Esophagus muscularis mucosa (tissue), 4 donors: ENCODE measurements at regions not wholly inside any gene's neighbourhood (a gene's known extent, or its start where the extent isn't known, plus 50 kb on each side); places are given as distances from the start of the nearest gene placed in this dataset.

ENCODE experiments used
- DNase-seq: peaks from one replicate; pipeline ENCODE4 v3.0.0-alpha.2; 2017; ENCODE audit errors: extremely low spot score
- H3K27ac ChIP-seq, 4 donors: fragments of 200-600 bp; sonication (generic); replicated peaks in 1 of 4; 1 replicate in 3 of 4; 2 replicates in 1 of 4; pipeline ENCODE4 v1.5.1; 2016 to 2019; ENCODE audit warnings: mild to moderate bottlenecking in 1 of 4
- H3K27me3 ChIP-seq, 4 donors: fragments of 200-600 bp; sonication (generic); one replicate each; pipeline versions ENCODE4 v1.5.1 to v1.6.0; 2016 to 2019
- H3K36me3 ChIP-seq, 4 donors: fragments of 200-600 bp; sonication (generic); one replicate each; pipeline ENCODE4 v1.5.1; 2016 to 2019
- H3K4me1 ChIP-seq, 4 donors: fragments of 200-600 bp; sonication (generic); one replicate each; pipeline ENCODE4 v1.5.1; 2016 to 2019
- H3K4me3 ChIP-seq, 4 donors: fragments of 200-600 bp; sonication (generic); 1 replicate in 2 of 4; 2 replicates in 2 of 4; pipeline ENCODE4 v1.5.1; 2016 to 2019; ENCODE audit warnings: mild to moderate bottlenecking in 4 of 4, moderate library complexity in 1 of 4
- H3K9me3 ChIP-seq, 4 donors: fragments of 200-600 bp; sonication (generic); 1 replicate in 3 of 4; 2 replicates in 1 of 4; pipeline ENCODE4 v1.5.1; 2016 to 2019
- EP300 ChIP-seq: sonication (generic); formaldehyde crosslinking; IDR thresholded peaks from one replicate; pipeline ENCODE4 v1.6.1; 2017; ENCODE audit warnings: antibody characterized with exemption
- POLR2A ChIP-seq: fragments of 450-650 bp; IDR thresholded peaks from one replicate; pipeline ENCODE4 v1.6.1; 2017; ENCODE audit warnings: antibody characterized with exemption, moderate library complexity, mild to moderate bottlenecking, low read depth
- POLR2AphosphoS5 ChIP-seq, 2 donors: sonication (generic); formaldehyde crosslinking; IDR thresholded peaks; one replicate each; pipeline ENCODE4 v1.6.1; 2017; ENCODE audit warnings: antibody characterized with exemption in 2 of 2
- WGBS: methylation state at CpG from one replicate; pipeline ENCODE4 v1.1.5; 2018; 5-methylcytosine and 5-hydroxymethylcytosine counted together
- intact Hi-C: fragments of 100-400 bp; cut with DNase I; formaldehyde crosslinking; loops from one replicate; pipeline ENCODE4 v1.15.1; 2023
- TF ChIP-seq, protein P1 (sequence below), 3 experiments: fragments of 200-600 bp in 2 of 3; fragments of 450-650 bp in 1 of 3; sonication (generic) in 2 of 3; IDR thresholded peaks; one replicate each; pipeline ENCODE4 v1.5.1; 2017 to 2019; ENCODE audit warnings: antibody characterized with exemption in 3 of 3, mild to moderate bottlenecking in 2 of 3, moderate library complexity in 1 of 3

DNA sequence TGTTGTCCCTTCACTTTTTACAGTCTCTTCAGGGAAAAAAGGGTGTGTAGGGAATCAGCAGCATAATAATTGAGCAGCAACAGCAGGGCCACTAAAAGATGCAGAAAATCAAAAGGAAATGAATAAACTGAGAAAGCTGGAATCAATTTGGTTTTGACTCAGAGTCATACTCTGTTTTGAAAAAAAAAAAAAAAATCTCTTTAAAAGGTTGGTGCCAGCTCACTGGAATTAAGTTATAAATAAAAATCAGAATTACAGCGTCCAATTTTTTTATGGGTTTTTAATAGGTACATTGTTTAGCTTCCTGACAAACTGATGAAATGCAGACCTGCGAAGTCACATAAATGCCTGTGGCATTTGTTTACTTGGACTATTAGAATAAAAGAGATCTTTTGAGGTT, 231.9 kb downstream of the COG6 start:
- peaks cover 0 to 14% (median 10%) of the 10 kb centered on the region in 4 donors for H3K9me3 ChIP-seq
- no peaks in the 10 kb centered on the region for H3K27me3 ChIP-seq
- DNase-seq = no peak
- H3K27ac ChIP-seq = peak overlapping the region; percentile 24 to 50 (median 42)
- 35% methylated on average over 2 of the region's 2 CpGs for WGBS
- intact Hi-C loops = no loop called here
- peaks cover 17 to 49% (median 41%) of the 10 kb centered on the region in 4 donors for H3K4me1 ChIP-seq
- H3K36me3 ChIP-seq = no peaks in the 10 kb centered on the region
- TF ChIP-seq, protein P1, sequence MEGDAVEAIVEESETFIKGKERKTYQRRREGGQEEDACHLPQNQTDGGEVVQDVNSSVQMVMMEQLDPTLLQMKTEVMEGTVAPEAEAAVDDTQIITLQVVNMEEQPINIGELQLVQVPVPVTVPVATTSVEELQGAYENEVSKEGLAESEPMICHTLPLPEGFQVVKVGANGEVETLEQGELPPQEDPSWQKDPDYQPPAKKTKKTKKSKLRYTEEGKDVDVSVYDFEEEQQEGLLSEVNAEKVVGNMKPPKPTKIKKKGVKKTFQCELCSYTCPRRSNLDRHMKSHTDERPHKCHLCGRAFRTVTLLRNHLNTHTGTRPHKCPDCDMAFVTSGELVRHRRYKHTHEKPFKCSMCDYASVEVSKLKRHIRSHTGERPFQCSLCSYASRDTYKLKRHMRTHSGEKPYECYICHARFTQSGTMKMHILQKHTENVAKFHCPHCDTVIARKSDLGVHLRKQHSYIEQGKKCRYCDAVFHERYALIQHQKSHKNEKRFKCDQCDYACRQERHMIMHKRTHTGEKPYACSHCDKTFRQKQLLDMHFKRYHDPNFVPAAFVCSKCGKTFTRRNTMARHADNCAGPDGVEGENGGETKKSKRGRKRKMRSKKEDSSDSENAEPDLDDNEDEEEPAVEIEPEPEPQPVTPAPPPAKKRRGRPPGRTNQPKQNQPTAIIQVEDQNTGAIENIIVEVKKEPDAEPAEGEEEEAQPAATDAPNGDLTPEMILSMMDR (IDR thresholded peaks at IDR 0.05) = no peak
- peak in 1 of 2 donors; percentile 81 for TF ChIP-seq POLR2AphosphoS5 (IDR thresholded peaks at IDR 0.05)
- H3K4me3 ChIP-seq = no peak overlapping the region

DNA sequence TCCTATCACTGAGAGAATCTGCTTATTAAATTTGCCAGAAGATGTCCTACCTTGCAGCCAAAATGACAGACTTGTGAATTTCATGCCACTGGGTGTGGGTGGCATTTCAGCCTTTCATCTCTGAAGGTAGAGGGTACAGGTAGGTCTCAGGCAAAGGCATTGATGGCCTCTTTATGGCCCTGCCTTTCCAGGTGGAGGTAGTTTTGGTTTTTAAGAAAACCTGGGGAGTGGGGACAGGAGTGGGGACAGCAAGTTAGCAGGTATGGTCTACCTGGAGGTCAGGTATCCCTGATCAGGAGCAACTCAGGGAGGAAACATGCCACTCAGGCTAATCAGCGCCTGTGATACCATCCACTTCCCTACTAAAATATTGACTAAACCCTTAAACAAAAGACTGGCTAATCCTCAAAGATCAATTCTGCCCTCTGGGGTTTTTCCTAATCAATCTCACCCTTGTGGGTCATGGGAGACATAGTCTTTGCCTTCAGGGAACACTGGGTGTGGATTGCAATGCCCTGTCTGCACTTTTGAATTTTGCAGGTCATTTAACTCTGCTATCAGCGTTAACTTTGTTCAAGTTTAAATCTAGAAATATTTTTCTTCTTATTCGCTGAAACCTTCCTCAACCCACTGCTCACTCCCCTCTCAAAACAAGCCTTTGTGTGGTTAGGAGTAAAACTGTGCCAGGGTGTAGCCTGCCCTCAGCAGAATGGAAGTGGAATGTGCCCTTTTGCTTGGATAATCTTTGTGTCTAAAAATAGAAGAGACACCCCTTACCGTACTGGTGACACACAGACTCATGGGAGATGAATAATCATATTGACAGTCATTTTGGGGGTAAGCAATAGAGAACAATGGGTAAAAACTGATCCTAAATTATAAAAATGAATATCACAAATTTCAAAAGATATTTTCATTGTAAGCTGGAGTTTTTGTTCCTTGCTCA, 233.7 kb downstream of the COG6 start:
- 67% methylated on average over 4 of the region's 4 CpGs for WGBS
- Histone ChIP-seq H3K27ac (peak overlapping the region; percentile 11 to 33 (median 22)), H3K36me3 (no peaks in the 10 kb centered on the region), H3K9me3 (peaks cover 0 to 5% (median 3%) of the 10 kb centered on the region in 4 donors), H3K27me3 (no peaks in the 10 kb centered on the region), H3K4me1 (peaks cover 21 to 66% (median 59%) of the 10 kb centered on the region in 4 donors), H3K4me3 (no peak overlapping the region)
- TF ChIP-seq, protein P1 (IDR thresholded peaks at IDR 0.05) = no peak
- TF ChIP-seq POLR2A (no peak), POLR2AphosphoS5 (IDR thresholded peaks at IDR 0.05) (no peak), EP300 (no peak)
- intact Hi-C loops = no loop called here
- peak; percentile 81 for DNase-seq

DNA sequence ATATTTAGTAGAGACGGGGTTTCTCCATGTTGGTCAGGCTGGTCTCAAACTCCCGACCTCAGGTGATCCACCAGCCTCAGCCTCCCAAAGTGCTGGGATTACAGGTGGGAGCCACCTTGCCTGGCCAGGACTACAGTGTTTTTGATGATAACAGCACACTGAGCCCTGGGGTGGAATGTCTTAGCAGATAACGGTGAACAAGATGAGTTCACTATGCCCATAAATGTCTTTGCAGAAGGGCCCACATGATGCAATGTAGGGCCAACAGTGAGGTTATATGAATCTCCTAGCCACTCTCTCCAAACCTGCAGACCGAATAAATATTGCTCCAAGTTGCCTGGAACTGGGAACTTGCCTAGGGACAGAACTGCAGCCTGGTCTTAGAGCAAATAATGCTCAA, 235.1 kb downstream of the COG6 start:
- DNase-seq = no peak
- Histone ChIP-seq H3K9me3 (no peaks in the 10 kb centered on the region), H3K4me3 (no peak overlapping the region), H3K36me3 (no peaks in the 10 kb centered on the region), H3K27ac (no peak overlapping the region), H3K4me1 (peaks cover 21 to 80% (median 73%) of the 10 kb centered on the region in 4 donors), H3K27me3 (no peaks in the 10 kb centered on the region)
- no peak for TF ChIP-seq POLR2A
- TF ChIP-seq, protein P1 (IDR thresholded peaks at IDR 0.05) = no peak
- no peak for TF ChIP-seq EP300
- TF ChIP-seq POLR2AphosphoS5 (IDR thresholded peaks at IDR 0.05) = no peak
- intact Hi-C loops = no loop called here
- 78% methylated on average over 4 of the region's 4 CpGs for WGBS

DNA sequence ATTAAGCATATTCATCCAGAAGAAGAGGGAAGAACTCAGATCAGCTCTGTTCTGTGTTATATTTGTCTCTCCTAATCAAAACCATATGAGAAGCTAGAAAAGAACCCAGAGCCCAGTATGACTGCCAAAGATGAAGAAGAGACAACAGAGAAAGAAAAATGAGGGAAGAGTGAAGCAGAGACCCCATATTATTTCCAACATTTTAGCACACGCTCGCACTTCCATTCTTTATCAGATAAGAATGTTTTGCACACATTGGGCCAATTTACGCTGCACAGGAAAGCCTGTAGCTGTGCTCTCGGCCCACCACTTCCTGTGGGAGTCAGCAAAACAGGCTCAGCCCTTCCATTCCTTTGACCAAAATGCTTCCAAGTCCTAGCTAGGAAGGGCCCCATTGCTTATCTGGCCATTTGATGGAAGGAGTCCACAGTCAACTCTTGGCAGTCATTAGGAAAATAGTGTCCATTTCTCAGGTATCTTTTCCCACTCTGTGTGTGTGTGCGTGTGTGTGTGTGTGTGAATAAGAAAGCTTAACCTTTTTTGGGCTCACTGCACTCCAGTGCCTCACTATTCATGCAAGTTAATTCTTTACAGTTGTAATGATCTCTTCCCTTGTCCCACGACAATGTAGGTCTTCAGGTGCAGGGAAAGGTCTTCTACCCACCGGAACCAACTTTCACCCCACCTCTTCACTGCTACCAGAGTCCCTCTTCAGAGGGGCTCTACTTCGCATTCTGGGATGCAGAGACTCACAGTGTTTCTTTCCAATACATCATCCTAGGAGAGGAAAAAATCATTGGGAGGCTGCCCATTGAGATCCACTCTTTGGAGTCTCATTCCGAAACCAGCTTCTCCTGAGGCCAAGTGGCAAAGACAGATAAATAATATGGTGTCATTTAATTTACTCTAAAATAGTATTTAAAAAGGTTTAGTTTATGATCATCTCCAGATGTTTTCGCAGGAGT, 237.5 kb downstream of the COG6 start:
- peak overlapping the region in 2 of 4 donors; percentile 7 to 15 for H3K27ac ChIP-seq
- DNase-seq = no peak
- no peaks in the 10 kb centered on the region for H3K27me3 ChIP-seq
- H3K9me3 ChIP-seq = no peaks in the 10 kb centered on the region
- H3K4me3 ChIP-seq = no peak overlapping the region
- WGBS = 50% methylated on average over 10 of the region's 10 CpGs
- intact Hi-C loops = no loop called here
- H3K36me3 ChIP-seq = no peaks in the 10 kb centered on the region
- H3K4me1 ChIP-seq = peaks cover 16 to 72% (median 59%) of the 10 kb centered on the region in 4 donors
- no peak for TF ChIP-seq POLR2AphosphoS5 (IDR thresholded peaks at IDR 0.05)
- no peak for TF ChIP-seq EP300

DNA sequence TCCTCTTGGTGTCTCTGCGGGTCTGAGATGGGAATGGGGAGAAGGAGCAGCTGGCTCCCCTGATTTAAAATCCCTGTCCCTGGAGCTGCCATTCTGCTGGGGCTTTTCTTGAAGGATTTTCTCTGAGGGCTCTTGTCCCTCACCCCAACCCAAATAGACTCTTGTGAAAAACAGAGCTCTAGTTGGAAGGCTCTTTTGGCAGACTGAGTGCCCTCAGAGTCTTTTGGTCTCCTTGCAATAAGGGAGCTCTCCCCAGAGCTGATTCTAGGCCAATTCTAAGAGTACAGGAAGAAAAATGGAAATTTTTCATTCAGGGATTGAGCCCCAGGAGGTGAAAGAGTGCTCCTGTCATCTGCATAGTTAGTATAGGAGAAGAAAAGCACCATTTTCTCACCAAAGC, 238.3 kb downstream of the COG6 start:
- Histone ChIP-seq H3K27ac (peak overlapping the region in 1 of 4 donors; percentile 7), H3K4me1 (peaks cover 14 to 69% (median 57%) of the 10 kb centered on the region in 4 donors), H3K4me3 (no peak overlapping the region), H3K36me3 (no peaks in the 10 kb centered on the region), H3K27me3 (no peaks in the 10 kb centered on the region), H3K9me3 (no peaks in the 10 kb centered on the region)
- intact Hi-C loops = no loop called here
- 82% methylated on average over 1 of the region's 1 CpG for WGBS
- no peak for DNase-seq
- TF ChIP-seq POLR2A = no peak
- TF ChIP-seq POLR2AphosphoS5 (IDR thresholded peaks at IDR 0.05) = no peak
- TF ChIP-seq, protein P1 (IDR thresholded peaks at IDR 0.05) = no peak
- no peak for TF ChIP-seq EP300
